Neuronal stem cell (in vitro differentiated cells): ENCODE measurements at regions not wholly inside any gene's neighbourhood (a gene's known extent, or its start where the extent isn't known, plus 50 kb on each side); places are given as distances from the start of the nearest gene placed in this dataset.

Experiments used
- DNase-seq: peaks from one replicate; pipeline ENCODE4 v3.0.0-alpha.2; 2013; ENCODE audit warnings: low spot score
- H2AFZ ChIP-seq: one replicate; pipeline ENCODE4 v1.6.1; 2013; ENCODE audit warnings: mild to moderate bottlenecking, low read length, inconsistent platforms
- H2AK5ac ChIP-seq: 2 replicates; pipeline ENCODE4 v1.6.1; 2013; ENCODE audit warnings: low read depth, mild to moderate bottlenecking, inconsistent platforms, low read length, moderate library complexity, mixed read lengths
- H2BK120ac ChIP-seq: 2 replicates; pipeline ENCODE4 v1.6.1; 2013; ENCODE audit warnings: low read depth, mild to moderate bottlenecking, inconsistent platforms, low read length, moderate library complexity, mixed read lengths
- H2BK12ac ChIP-seq: one replicate; pipeline ENCODE4 v1.6.1; 2013; ENCODE audit warnings: low read length, inconsistent platforms
- H2BK15ac ChIP-seq: 2 replicates; pipeline ENCODE4 v1.6.1; 2013; ENCODE audit warnings: mild to moderate bottlenecking, low read length, inconsistent platforms, mixed read lengths
- H2BK5ac ChIP-seq: one replicate; pipeline ENCODE4 v1.6.1; 2013; ENCODE audit warnings: inconsistent platforms, mild to moderate bottlenecking, low read length, moderate library complexity
- H3K14ac ChIP-seq: one replicate; pipeline ENCODE4 v1.6.1; 2013; ENCODE audit warnings: low read length, inconsistent platforms
- H3K18ac ChIP-seq: 2 replicates; pipeline ENCODE4 v1.6.1; 2013; ENCODE audit warnings: low read length, inconsistent platforms
- H3K23ac ChIP-seq: 2 replicates; pipeline ENCODE4 v1.6.1; 2013; ENCODE audit warnings: low read depth, mild to moderate bottlenecking, mixed read lengths, low read length, inconsistent platforms; ENCODE audit not compliant: poor library complexity
- H3K27ac ChIP-seq: replicated peaks from 3 replicates; pipeline ENCODE4 v1.5.1; 2013; ENCODE audit warnings: low read length, inconsistent platforms
- H3K27me3 ChIP-seq, 3 experiments: 2 replicates each; pipeline ENCODE4 v1.6.1; 2013; ENCODE audit warnings: low read length in 3 of 3, mild to moderate bottlenecking in 2 of 3, inconsistent platforms in 1 of 3, low read depth in 1 of 3, mixed read lengths in 1 of 3, moderate library complexity in 1 of 3; ENCODE audit not compliant: control insufficient read depth in 3 of 3, insufficient read depth in 3 of 3
- H3K36me3 ChIP-seq, 2 donors: replicated peaks in 1 of 2; 2 replicates each; pipeline ENCODE4 v1.6.1; 2013; ENCODE audit warnings: low read length in 2 of 2; ENCODE audit not compliant: control insufficient read depth in 2 of 2, insufficient read depth in 2 of 2
- H3K4ac ChIP-seq: 2 replicates; pipeline ENCODE4 v1.6.1; 2013; ENCODE audit warnings: inconsistent platforms, mild to moderate bottlenecking, low read length, moderate library complexity
- H3K4me1 ChIP-seq, 2 donors: 1 replicate in 1 of 2; 2 replicates in 1 of 2; pipeline ENCODE4 v1.6.1; 2013; ENCODE audit warnings: low read length in 2 of 2, low read depth in 1 of 2; ENCODE audit not compliant: control insufficient read depth in 2 of 2, insufficient read depth in 1 of 2
- H3K4me2 ChIP-seq: one replicate; pipeline ENCODE4 v1.6.1; 2013; ENCODE audit warnings: mild to moderate bottlenecking, low read length, inconsistent platforms; ENCODE audit not compliant: insufficient read depth, poor library complexity, severe bottlenecking
- H3K4me3 ChIP-seq, 2 donors: 2 replicates each; pipeline ENCODE4 v1.5.1; 2013; ENCODE audit warnings: low read length in 2 of 2, mild to moderate bottlenecking in 2 of 2, inconsistent platforms in 1 of 2, moderate library complexity in 1 of 2
- H3K79me1 ChIP-seq: one replicate; pipeline ENCODE4 v1.6.1; 2013; ENCODE audit warnings: low read depth, mild to moderate bottlenecking, inconsistent platforms, low read length, moderate library complexity
- H3K9ac ChIP-seq: one replicate; pipeline ENCODE4 v1.6.1; 2013; ENCODE audit warnings: mild to moderate bottlenecking, low read depth, low read length, inconsistent platforms; ENCODE audit not compliant: poor library complexity
- H3K9me3 ChIP-seq, 2 donors: replicated peaks in 1 of 2; 2 replicates each; pipeline versions ENCODE3 to v1.6.1; 2013; ENCODE audit warnings: low read length in 2 of 2, mild to moderate bottlenecking in 2 of 2, inconsistent platforms in 1 of 2, low read depth in 1 of 2, mixed read lengths in 1 of 2, moderate library complexity in 1 of 2; ENCODE audit not compliant: control insufficient read depth in 2 of 2, insufficient read depth in 1 of 2
- H4K8ac ChIP-seq: one replicate; pipeline ENCODE4 v1.6.1; 2013; ENCODE audit warnings: low read depth, mild to moderate bottlenecking, inconsistent platforms, low read length, moderate library complexity
- H4K91ac ChIP-seq: one replicate; pipeline ENCODE4 v1.6.1; 2013; ENCODE audit warnings: low read length, low read depth, mild to moderate bottlenecking, inconsistent platforms; ENCODE audit not compliant: poor library complexity
- WGBS, 2 donors: extraction: QIAGEN DNeasy Blood & Tissue Kit; methylation state at CpG; one replicate each; pipeline ENCODE4 v1.1.7; 2013; ENCODE audit warnings: missing lambda C conversion rate in 2 of 2, mixed read lengths in 1 of 2; ENCODE audit not compliant: insufficient read length in 2 of 2, insufficient replicate concordance in 1 of 2; ENCODE audit errors: extremely low coverage in 2 of 2; 5-methylcytosine and 5-hydroxymethylcytosine counted together

GRCh38 chr12:46461907-46462640, 89.5 kb upstream of the SLC38A2 start:
- Histone ChIP-seq H2BK12ac (no peak overlapping the region), H3K36me3 (no peaks in the 10 kb centered on the region), H3K27ac (no peak overlapping the region), H3K4me2 (no peak overlapping the region), H3K27me3 (no peaks in the 10 kb centered on the region), H2AK5ac (no peak overlapping the region), H3K9me3 (no peaks in the 10 kb centered on the region), H2BK120ac (no peak overlapping the region), H3K4ac (no peak overlapping the region), H2BK5ac (no peak overlapping the region), H3K14ac (no peak overlapping the region), H3K79me1 (no peaks in the 10 kb centered on the region), H3K18ac (no peak overlapping the region), H3K4me1 (no peaks in the 10 kb centered on the region), H4K8ac (no peak overlapping the region), H2BK15ac (no peak overlapping the region), H3K23ac (no peak overlapping the region), H3K9ac (no peak overlapping the region), H4K91ac (no peak overlapping the region), H3K4me3 (no peak overlapping the region), H2AFZ (no peak overlapping the region)
- WGBS, 2 donors: no CpG with 5 or more reads among the region's 4 CpGs
- DNase-seq: no peak

GRCh38 chr12:46461459-46461858, 88.9 kb upstream of the SLC38A2 start:
- no peak overlapping the region for H2BK12ac ChIP-seq
- no peak overlapping the region for H3K27ac ChIP-seq
- H3K36me3 ChIP-seq: no peaks in the 10 kb centered on the region
- H3K14ac ChIP-seq: no peak overlapping the region
- no peak overlapping the region for H2BK120ac ChIP-seq
- H2BK5ac ChIP-seq: no peak overlapping the region
- no peak overlapping the region for H3K23ac ChIP-seq
- no peaks in the 10 kb centered on the region for H3K27me3 ChIP-seq
- no peak overlapping the region for H2AFZ ChIP-seq
- H2AK5ac ChIP-seq: no peak overlapping the region
- WGBS, 2 donors: no CpG with 5 or more reads among the region's 5 CpGs
- no peak for DNase-seq
- no peaks in the 10 kb centered on the region for H3K4me1 ChIP-seq
- H3K4ac ChIP-seq: no peak overlapping the region
- H3K18ac ChIP-seq: no peak overlapping the region
- H3K4me2 ChIP-seq: no peak overlapping the region
- no peak overlapping the region for H4K8ac ChIP-seq
- no peak overlapping the region for H2BK15ac ChIP-seq
- H4K91ac ChIP-seq: no peak overlapping the region
- no peaks in the 10 kb centered on the region for H3K79me1 ChIP-seq
- H3K9ac ChIP-seq: no peak overlapping the region
- no peaks in the 10 kb centered on the region for H3K9me3 ChIP-seq
- no peak overlapping the region for H3K4me3 ChIP-seq

GRCh38 chr12:46460682-46461210, 88.2 kb upstream of the SLC38A2 start:
- H3K18ac ChIP-seq: no peak overlapping the region
- no peak overlapping the region for H2BK12ac ChIP-seq
- no peak overlapping the region for H4K8ac ChIP-seq
- H4K91ac ChIP-seq: no peak overlapping the region
- H3K4me1 ChIP-seq: peaks cover 0 to 3% of the 10 kb centered on the region in 2 donors
- H3K4me2 ChIP-seq: no peak overlapping the region
- no peak overlapping the region for H3K4ac ChIP-seq
- H3K9ac ChIP-seq: no peak overlapping the region
- H3K27me3 ChIP-seq: no peaks in the 10 kb centered on the region
- H3K9me3 ChIP-seq: peaks cover 0 to 1% of the 10 kb centered on the region in 2 donors
- H2BK5ac ChIP-seq: no peak overlapping the region
- H2AK5ac ChIP-seq: no peak overlapping the region
- DNase-seq: no peak
- H2BK15ac ChIP-seq: no peak overlapping the region
- no peak overlapping the region for H3K4me3 ChIP-seq
- no peak overlapping the region for H2AFZ ChIP-seq
- no peaks in the 10 kb centered on the region for H3K36me3 ChIP-seq
- no peak overlapping the region for H3K23ac ChIP-seq
- no peak overlapping the region for H2BK120ac ChIP-seq
- no CpG with 5 or more reads among the region's 2 CpGs for WGBS, 2 donors
- no peaks in the 10 kb centered on the region for H3K79me1 ChIP-seq
- H3K27ac ChIP-seq: no peak overlapping the region
- no peak overlapping the region for H3K14ac ChIP-seq

- H2BK12ac ChIP-seq: no peak overlapping the region
- no peak overlapping the region for H3K23ac ChIP-seq
- H4K8ac ChIP-seq: no peak overlapping the region
- H2AK5ac ChIP-seq: no peak overlapping the region
- no peak overlapping the region for H3K14ac ChIP-seq
- no peaks in the 10 kb centered on the region for H3K27me3 ChIP-seq
- no peak overlapping the region for H2BK120ac ChIP-seq
- no peaks in the 10 kb centered on the region for H3K36me3 ChIP-seq
- H3K4ac ChIP-seq: no peak overlapping the region
- no peak overlapping the region for H3K9ac ChIP-seq
- H4K91ac ChIP-seq: no peak overlapping the region
- H3K4me1 ChIP-seq: peaks cover 0 to 3% of the 10 kb centered on the region in 2 donors
- DNase-seq: no peak
- no peaks in the 10 kb centered on the region for H3K79me1 ChIP-seq
- H3K27ac ChIP-seq: no peak overlapping the region
- H2BK15ac ChIP-seq: no peak overlapping the region
- no peak overlapping the region for H2BK5ac ChIP-seq
- H3K4me3 ChIP-seq: no peak overlapping the region
- H3K18ac ChIP-seq: no peak overlapping the region
- H2AFZ ChIP-seq: no peak overlapping the region
- H3K9me3 ChIP-seq: peaks cover 0 to 1% of the 10 kb centered on the region in 2 donors
- no peak overlapping the region for H3K4me2 ChIP-seq
- no CpG with 5 or more reads among the region's 5 CpGs for WGBS, 2 donors
Measured at GRCh38 chr12:46459861-46460545, 87.4 kb upstream of the SLC38A2 start.
